HG03354 (cell line): ENCODE measurements at regions not wholly inside any gene's neighbourhood (a gene's known extent, or its start where the extent isn't known, plus 50 kb on each side); places are given as distances from the start of the nearest gene placed in this dataset.
"Not testable (repeated sequence)": the region's sequence is repeated elsewhere in the genome, so short reads cannot be mapped to it uniquely, and the experiment has no call there.

Source experiments
- ATAC-seq: cut with Tn5 transposase; IDR thresholded peaks from one replicate; pipeline ENCODE4 v1.9.1; 2021; ENCODE audit warnings: mild to moderate bottlenecking; ENCODE audit not compliant: unreplicated experiment, poor library complexity, severe bottlenecking

DNA sequence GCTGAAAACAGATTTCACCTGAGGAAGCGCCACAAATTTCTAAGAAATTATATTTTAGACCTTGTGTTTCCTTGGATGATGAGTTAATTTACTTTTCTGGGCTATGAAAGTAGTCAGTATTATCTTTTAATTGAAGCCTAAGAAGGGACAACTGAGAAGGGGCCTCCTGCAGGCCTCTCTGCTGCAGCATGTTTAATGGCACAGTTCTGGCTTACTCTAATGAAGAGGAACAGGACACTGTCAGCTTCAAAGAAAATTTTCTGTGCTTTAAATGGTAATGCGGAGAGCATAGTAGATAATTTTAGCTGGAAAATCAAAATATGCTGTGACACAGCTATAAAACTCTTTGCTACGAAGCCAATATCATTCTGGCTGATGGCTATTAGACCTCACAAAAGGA lies 167.4 kb downstream of the HDGFL1 start:
- no peak for ATAC-seq

GRCh38 chr6:22737331-22737730 lies 168.0 kb downstream of the HDGFL1 start:
- ATAC-seq, result no peak

- no peak for ATAC-seq
Measured at GRCh38 chr6:22738194-22738593, 168.8 kb downstream of the HDGFL1 start.

DNA sequence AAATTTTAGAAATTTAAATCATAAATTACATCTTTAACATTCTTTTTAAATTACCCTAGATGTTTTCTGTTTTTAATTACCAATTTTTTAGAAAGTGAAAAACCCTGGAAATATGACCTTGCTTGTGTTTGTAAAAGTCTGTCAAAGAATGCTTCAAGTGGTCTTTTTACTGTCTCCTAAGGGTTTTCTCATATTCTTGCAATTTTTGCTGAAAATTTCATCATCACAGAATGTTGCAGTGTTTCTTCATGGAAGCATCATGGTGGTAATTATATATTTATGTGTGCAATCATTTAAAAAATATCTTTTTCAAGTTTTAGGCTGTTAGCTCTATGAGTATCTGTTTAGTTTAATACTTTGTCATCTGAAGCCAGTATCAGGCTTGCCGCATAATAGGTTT lies 178.2 kb downstream of the HDGFL1 start:
- no peak for ATAC-seq

GRCh38 chr6:22748681-22749080 lies 179.3 kb downstream of the HDGFL1 start:
- ATAC-seq, result no peak

GRCh38 chr6:22749696-22750095 lies 180.3 kb downstream of the HDGFL1 start:
- ATAC-seq, result no peak

DNA sequence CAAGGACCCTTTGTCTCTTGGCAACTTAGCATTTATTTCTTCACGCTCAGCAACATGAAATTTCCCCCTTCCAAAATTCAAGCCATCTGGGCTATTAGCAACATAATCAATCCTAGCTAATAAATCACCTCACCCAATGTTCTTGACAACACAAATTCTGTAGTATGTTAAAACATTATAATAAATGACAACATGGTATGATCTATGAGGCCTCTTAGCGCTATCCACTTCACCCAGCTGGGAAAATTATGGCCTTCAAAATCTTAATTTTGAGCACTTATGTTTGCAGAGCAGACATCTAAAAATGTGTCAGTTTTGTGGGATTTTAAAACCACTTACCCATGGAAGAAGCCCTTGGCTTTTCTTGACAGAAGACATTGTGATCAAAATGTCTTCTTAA lies 181.9 kb downstream of the HDGFL1 start:
- no peak for ATAC-seq

DNA sequence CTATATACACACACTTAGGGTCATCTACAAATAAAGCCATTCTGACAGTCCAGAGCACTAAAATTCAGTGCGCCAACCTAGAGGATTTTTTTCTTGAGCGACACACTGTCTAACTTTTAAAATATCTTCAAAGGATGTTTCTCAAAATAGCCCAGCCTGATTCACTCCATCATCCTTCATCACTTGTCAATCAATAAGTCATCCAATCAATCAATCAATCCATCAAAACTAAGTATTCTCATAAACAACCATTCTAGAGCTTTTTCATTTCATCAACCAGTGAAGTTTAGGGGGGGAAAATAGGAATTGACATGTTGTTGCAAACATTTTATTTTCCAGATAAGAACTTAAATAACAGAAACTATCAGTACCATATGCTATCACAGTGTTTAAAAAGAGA lies 183.2 kb downstream of the HDGFL1 start:
- no peak for ATAC-seq

- ATAC-seq, result no peak
Measured at GRCh38 chr6:22754061-22754460, 184.7 kb downstream of the HDGFL1 start.

DNA sequence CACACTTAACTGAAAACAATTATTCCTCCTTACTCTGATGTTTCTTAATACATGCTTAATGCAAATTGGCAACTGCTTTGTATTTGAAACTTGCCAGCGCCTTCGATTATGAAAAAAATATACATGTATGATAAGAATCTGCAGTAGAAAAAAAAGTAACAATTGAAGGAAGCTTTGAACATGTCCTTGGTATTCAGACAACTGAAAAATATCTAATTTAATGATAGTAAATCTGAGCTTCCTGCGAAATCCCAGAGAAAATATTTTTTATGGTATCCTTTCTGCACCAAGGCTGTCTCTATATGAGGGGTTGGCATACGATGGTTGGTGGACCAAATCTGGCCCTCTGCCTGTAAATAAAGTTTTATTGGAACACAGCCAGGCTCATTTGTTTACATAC lies 186.2 kb downstream of the HDGFL1 start:
- ATAC-seq, result no peak

- ATAC-seq, result no peak
Measured at GRCh38 chr6:22756365-22756764, 187.0 kb downstream of the HDGFL1 start.

DNA sequence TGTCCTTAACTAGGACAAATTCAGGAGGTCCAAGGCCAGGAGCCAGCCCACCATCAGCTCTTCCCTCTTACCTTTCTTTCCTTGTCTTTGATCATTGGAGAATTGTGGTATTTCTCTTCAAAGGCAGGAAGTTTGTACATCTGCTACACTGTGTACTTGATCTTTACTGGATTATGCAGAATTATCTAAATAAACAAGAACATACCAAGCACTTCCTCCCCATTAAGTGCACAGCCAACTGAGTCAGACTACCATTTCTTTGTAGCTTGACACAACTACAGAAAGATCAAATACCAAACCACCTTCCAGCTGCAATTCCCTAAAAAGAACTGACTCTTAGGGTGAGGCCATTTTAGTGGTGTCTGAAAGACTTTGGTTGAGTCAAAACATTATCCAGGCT lies 195.1 kb downstream of the HDGFL1 start:
- ATAC-seq, result no peak

- ATAC-seq, result no peak
Measured at GRCh38 chr6:22765015-22765414, 195.6 kb downstream of the HDGFL1 start.

GRCh38 chr6:22766979-22767378 lies 197.6 kb downstream of the HDGFL1 start:
- ATAC-seq, result no peak

GRCh38 chr6:22770054-22770453 lies 200.7 kb downstream of the HDGFL1 start:
- no peak for ATAC-seq

GRCh38 chr6:22774129-22774528 lies 204.8 kb downstream of the HDGFL1 start:
- no peak for ATAC-seq

GRCh38 chr6:22778438-22778837 lies 209.1 kb downstream of the HDGFL1 start:
- not testable (repeated sequence) for ATAC-seq

DNA sequence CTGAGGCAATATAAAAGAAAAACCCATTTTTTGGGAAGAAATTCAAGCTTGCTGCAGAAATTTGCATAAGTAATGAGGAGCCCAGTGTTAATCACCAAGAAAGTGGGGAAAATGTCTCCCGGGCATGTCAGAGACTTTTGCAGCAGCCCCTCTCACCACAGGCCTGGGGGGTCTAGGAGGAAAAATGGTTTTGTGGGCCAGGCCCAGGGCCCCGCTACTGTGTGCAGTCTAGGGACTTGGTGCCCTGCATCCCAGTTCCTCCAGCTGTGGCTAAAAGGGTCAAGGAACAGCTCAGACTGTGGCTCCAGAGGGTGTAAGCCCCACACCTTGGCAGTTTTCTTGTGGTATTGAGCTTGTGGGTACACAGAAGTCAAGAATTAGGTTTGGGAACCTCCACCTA lies 209.7 kb downstream of the HDGFL1 start:
- ATAC-seq, result no peak

- ATAC-seq, result no peak
Measured at GRCh38 chr6:22783931-22784330, 214.6 kb downstream of the HDGFL1 start.

- ATAC-seq, result no peak
Measured at GRCh38 chr6:22784601-22785410, 215.4 kb downstream of the HDGFL1 start.

GRCh38 chr6:22788038-22788437 lies 218.7 kb downstream of the HDGFL1 start:
- ATAC-seq, result no peak

DNA sequence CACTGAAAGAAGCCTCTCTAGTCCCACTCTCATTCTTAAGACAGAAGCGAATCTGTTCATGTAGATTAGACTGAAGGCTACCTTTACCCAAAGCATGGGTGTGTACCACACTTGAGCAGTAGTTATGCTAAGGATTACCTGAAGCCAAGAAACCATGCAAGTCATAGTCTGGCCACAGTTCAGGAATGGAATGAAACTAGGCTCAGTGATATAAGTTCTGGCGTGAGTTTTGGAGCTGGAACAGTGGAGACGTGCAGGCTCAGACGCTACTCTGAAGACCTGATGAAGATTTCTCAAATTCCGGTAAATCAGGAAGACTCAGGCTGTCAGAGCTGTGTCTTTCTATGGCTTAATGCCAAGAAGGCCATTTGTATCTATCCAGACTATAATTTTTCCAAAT lies 219.9 kb downstream of the HDGFL1 start:
- no peak for ATAC-seq
